Epithelial cell of proximal tubule (primary cell): ENCODE measurements at regions not wholly inside any gene's neighbourhood (a gene's known extent, or its start where the extent isn't known, plus 50 kb on each side); places are given as distances from the start of the nearest gene placed in this dataset.
"Not testable (repeated sequence)": the region's sequence is repeated elsewhere in the genome, so short reads cannot be mapped to it uniquely, and the experiment has no call there.

Source experiments
- DNase-seq: peaks from one replicate; pipeline ENCODE4 v3.0.0-alpha.2; 2011; ENCODE audit warnings: low read depth
- H3K4me3 ChIP-seq: 2 replicates; pipeline ENCODE4 v1.5.1; 2011; ENCODE audit warnings: low read depth, mild to moderate bottlenecking, low read length
- TF ChIP-seq, protein P1 (sequence below): conservative IDR thresholded peaks from 2 replicates; pipeline ENCODE4 v1.5.1; 2012; ENCODE audit warnings: low read depth, mild to moderate bottlenecking, low read length

DNA sequence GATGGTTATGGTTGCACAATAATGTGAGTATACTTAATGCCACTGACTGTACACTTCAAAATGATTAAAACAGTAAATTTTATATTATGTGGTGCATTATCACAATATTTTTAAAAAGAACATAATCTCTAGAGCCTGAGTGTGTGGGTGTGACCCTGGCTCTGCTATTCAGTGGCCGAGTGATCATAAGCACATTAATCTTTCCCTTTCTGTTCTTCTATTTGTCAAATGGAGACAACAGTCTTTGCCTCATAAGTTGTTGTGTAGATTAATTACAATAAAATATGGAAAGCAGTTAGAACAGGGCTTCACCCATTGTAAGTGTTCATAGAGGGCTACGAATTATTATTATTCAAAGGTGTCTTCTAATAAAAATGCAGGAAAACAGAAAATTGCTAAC, 548.6 kb downstream of the HTR1B start:
- DNase-seq, result no peak
- TF ChIP-seq, protein P1, sequence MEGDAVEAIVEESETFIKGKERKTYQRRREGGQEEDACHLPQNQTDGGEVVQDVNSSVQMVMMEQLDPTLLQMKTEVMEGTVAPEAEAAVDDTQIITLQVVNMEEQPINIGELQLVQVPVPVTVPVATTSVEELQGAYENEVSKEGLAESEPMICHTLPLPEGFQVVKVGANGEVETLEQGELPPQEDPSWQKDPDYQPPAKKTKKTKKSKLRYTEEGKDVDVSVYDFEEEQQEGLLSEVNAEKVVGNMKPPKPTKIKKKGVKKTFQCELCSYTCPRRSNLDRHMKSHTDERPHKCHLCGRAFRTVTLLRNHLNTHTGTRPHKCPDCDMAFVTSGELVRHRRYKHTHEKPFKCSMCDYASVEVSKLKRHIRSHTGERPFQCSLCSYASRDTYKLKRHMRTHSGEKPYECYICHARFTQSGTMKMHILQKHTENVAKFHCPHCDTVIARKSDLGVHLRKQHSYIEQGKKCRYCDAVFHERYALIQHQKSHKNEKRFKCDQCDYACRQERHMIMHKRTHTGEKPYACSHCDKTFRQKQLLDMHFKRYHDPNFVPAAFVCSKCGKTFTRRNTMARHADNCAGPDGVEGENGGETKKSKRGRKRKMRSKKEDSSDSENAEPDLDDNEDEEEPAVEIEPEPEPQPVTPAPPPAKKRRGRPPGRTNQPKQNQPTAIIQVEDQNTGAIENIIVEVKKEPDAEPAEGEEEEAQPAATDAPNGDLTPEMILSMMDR, result no peak

DNA sequence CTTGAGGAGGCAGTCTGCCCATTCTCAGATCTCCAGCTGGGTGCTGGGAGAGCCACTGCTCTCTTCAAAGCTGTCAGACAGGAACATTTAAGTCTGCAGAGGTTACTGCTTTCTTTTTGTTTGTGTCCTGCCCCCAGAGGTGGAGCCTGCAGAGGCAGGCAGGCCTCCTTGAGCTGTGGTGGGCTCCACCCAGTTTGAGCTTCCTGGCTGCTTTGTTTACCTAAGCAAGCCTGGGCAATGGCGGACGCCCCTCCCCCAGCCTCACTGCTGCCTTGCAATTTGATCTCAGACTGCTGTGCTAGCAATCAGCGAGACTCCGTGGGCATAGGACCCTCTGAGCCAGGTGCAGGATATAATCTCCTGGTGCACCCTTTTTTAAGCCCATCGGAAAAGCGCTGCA, 557.8 kb downstream of the HTR1B start:
- DNase-seq, H3K4me3 ChIP-seq: not testable (repeated sequence)

More for the DNA sequence above, 548.6 kb downstream of the HTR1B start:
- H3K4me3 ChIP-seq, result no peak overlapping the region

DNA sequence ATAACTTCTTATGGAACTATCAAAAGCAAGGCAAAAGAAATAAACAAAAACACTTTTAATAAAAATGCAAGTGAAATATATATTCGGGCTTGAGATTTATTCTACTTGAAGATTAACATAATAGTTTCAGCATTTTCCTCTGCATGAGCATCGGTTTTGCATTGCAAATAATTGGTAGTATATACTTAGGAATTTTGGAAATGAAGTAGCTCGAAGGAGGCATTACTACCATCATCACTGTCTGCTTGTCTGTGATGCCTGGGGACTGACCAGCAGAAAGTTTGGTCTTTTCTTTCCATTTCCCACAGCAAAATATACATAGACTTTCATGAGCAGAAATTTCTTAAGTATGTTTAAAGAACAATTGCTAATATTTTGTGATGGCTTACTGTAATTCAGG, 570.7 kb downstream of the HTR1B start:
- DNase-seq, result no peak
- no peak overlapping the region for H3K4me3 ChIP-seq
- TF ChIP-seq, protein P1, result no peak

DNA sequence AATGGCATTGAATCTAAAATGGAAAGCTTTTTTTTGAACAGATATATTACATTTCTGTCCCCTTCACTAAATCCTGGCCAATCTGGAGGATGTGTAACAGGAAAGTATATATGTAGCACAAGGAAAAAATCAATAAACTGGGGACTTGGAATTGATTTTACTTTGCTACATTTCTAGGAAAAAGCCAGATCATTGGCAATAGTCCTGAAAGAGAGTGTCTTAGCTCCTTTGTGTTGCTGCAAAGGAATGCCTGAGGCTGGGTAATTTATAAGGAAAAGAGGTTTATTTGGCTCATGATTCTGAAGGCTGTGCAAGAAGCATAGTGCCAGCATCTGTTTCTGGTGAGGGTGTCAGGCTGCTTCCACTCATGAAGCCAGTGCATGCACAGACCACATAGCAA, 574.9 kb downstream of the HTR1B start:
- TF ChIP-seq, protein P1, result no peak
- no peak for DNase-seq
- H3K4me3 ChIP-seq, result no peak overlapping the region

DNA sequence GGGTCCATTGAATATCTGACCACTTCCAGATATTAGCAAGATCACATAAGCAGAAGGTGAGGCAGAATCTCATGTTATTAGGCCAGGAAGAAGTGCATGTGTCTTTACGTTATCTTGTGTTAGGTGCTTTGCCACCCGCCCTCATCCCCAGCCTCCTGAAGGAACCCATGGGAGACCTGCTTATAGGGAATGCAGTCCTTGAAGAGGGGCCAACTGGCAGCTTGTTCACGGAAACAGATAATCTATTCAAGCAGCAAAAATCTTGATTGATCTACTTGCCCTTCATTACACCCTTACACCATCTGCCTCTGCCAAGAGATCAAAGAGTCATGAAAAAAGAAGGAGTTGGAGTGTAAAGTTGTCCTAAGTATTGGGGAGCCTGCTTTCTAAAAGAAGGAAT, 576.4 kb downstream of the HTR1B start:
- DNase-seq, result no peak
- TF ChIP-seq, protein P1, result no peak

DNA sequence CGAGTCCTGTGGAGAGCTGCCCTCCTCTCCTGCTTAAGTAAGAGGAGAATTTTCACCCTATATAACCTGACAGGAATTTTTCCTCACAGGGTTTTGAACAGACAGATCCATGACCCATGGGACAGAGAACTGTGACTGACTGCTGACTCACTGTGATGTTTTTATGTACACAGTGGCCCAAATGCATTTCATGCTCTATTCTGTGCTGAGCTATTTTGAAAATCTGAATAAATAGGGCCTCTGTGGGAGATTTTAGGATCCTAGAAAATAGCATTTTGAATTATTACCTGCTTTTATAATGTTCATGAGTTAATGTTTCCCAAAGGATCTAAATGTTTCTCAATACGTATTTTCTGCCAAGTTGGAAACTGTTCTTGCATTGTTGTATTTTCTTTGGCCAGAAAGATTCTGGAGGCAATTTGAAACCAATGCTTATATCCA, 577.4 kb downstream of the HTR1B start:
- no peak overlapping the region for H3K4me3 ChIP-seq
- DNase-seq, result no peak
- TF ChIP-seq, protein P1, result no peak

More for the DNA sequence above, 576.4 kb downstream of the HTR1B start:
- no peak overlapping the region for H3K4me3 ChIP-seq

DNA sequence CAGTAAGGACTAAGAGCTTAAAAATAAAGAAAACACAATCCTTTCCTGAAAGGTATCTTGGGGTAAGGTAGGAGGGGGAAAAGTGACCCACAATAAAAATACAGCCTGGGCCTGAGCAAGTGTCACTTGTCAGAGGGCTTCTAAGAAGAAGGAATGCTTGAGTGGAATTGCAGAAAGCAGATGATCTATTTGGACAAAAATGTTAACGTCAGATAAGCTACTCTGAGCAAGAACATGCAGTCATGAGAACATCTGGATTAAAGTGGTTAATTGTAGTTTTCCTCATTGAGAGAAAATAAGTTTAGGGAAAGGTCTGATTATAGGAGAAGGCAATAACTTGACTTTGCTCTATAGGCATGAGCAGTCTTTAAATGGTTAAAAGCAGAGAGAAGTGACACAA, 581.9 kb downstream of the HTR1B start:
- TF ChIP-seq, protein P1, result no peak
- no peak for DNase-seq
- H3K4me3 ChIP-seq, result no peak overlapping the region
